CD4-positive, alpha-beta T cell treated with Interleukin-15 for 4 hours (primary cell): ENCODE measurements at regions not wholly inside any gene's neighbourhood (a gene's known extent, or its start where the extent isn't known, plus 50 kb on each side); places are given as distances from the start of the nearest gene placed in this dataset.
"Not testable (repeated sequence)": the region's sequence is repeated elsewhere in the genome, so short reads cannot be mapped to it uniquely, and the experiment has no call there.

Experiments used
- DNase-seq: peaks from one replicate; pipeline ENCODE4 v3.0.0-alpha.2; 2020; ENCODE audit warnings: low spot score

DNA sequence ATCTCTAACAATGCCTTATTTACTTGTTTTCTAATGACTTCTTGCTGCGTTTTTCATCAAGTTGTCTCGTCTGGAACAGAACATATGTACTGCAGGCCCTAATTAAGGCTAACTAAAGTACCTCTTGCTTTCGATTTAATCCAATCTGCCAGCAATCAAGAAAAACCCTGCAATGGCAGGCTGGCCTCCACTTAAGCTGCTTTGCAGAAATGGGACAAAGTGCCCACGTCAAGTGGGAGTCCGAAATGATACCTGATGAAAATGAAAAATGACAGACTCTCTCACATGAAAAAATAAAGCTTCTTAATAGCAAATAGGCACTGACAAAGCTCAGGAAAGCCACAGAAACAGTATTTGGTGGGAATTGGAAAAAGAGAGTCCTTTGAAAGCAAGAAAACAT is 1454.7 kb downstream of the FAM181B start:
- no peak for DNase-seq

DNA sequence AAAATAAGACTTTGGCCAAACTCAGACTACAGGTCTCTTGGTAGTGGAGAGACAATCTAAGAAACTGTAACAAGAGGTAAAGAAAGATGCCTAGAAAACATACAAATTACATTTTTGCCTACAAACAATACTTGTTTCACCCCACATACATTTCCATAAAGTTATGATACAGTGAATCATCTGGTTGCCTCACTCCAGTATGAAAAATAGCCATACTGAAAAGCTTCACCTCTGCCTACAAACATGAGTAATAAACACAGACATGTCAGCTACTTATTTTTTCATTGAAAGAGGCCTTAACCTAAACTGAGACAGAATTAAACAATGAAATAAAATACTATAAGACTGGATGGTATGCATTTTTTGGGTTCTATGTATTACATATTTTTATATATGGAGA is 1463.0 kb downstream of the FAM181B start:
- no peak for DNase-seq

- DNase-seq, result no peak
Observed at GRCh38 chr11:81267246-81267645, 1466.4 kb downstream of the FAM181B start.

DNA sequence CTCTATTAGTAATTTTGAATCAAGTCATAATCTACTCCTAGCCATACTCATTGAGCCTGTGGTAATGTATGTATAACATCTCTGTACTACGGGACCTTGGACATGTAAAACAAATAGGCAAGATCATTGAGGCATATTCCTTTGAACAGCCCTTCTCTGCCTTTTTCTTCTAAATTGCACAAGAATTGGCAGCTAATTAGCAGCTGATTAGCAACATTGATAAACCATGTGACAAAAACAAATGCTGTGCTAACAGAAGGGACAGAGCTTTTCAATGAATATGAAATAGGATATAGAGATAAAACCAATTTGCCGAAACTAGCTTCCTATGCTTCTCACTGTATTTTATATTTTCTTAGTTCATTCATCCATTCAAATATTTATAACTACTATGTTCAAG is 1474.2 kb downstream of the FAM181B start:
- DNase-seq, result no peak

DNA sequence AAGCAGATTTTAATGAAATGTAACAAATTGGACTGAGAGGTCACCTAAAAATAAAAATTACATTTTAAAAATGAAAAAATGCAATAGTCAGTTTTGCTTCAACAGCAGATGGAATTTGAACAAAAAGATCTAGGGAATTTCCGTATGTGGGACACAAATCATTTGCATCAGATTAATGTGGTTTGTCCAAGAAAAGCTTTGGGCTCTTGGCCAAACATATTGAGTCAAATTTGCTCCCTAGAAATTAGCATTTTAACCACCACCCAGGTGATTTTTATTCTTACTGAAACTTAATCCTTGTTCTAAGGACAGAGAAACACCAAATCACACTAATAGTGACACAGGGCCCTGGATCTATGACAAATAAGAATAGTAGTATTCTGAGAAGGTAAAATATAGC is 1477.8 kb downstream of the FAM181B start:
- DNase-seq, result no peak

- DNase-seq, result no peak
Observed at GRCh38 chr11:81253244-81253643, 1480.4 kb downstream of the FAM181B start.

DNA sequence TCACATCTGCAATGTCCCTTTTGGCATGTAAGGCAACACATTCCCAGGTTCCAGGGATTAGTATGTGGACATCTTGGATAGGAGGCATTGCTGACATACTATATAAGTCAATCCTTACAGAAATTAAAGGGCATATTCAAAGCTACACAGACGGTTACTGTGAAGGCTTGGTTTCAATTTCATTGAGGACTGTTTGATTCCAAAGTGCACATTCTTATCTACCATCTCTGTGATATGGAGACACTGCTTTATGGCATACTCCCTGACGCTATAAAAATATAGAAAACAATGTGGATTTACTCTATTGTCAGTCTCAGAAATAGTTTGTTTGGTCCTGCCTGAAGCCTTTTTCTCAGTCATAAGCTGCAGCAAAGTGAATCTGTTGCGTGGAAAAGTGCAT is 1486.7 kb downstream of the FAM181B start:
- no peak for DNase-seq

DNA sequence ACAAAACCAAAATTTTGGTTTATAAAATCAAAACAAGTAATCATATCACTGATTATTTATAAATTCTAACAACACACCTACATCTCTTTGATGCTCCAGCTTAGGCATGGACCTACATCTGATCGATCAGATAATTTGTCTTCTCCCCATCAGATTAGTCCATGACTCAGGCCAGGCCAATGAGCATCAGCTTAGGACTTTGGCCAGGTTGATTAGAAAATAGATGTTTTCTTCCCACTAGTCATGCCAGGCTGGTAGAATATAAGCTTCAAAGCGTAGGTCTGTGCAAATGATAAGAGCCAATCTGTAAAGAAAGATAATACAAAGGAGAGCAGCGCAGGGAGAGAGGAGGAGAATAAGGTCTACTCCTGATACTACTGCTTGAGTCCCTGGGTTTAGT is 1487.9 kb downstream of the FAM181B start:
- no peak for DNase-seq

- DNase-seq, result no peak
Observed at GRCh38 chr11:81241672-81242275, 1491.9 kb downstream of the FAM181B start.

- no peak for DNase-seq
Observed at GRCh38 chr11:81237139-81237538, 1496.5 kb downstream of the FAM181B start.

DNA sequence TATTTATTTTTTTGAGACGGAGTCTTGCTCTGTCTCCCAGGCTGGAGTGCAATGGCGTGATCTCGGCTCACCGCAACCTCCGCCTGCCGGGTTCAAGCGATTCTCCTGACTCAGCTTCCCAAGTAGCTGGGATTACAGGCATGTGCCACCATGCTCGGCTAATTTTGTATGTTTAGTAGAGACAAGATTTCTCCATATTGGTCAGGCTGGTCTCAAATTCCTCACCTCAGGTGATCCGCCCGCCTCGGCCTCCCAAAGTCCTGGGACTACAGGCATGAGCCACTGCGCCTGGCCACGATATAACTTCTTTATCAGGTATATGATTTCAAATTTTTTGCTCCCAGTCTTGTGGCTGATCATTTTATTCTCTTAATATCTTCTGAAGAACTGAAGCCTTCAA is 1506.3 kb downstream of the FAM181B start:
- not testable (repeated sequence) for DNase-seq

GRCh38 chr11:81224396-81224795 is 1509.3 kb downstream of the FAM181B start:
- no peak for DNase-seq

GRCh38 chr11:81222491-81222890 is 1511.2 kb downstream of the FAM181B start:
- DNase-seq, result no peak

- DNase-seq, result no peak
Observed at GRCh38 chr11:81220146-81220895, 1513.3 kb downstream of the FAM181B start.

DNA sequence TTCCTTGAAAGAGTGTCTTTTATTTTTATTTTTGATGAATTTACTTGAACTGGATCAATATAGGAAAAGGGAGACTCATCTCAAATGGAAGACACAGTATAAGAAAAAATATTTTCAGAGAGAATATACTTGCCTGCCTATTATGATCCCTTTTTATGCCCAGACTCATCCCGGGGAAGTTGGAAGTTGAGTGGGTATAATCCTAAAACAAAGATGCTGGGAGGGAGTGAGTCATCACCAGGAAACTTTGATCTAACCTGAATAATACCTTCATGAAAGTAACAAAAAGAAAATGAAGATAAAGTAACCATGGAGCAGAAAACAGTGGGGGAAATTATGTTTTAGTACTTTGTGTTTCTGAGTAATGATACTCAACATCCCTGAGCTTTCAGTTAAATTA is 1514.0 kb downstream of the FAM181B start:
- no peak for DNase-seq

DNA sequence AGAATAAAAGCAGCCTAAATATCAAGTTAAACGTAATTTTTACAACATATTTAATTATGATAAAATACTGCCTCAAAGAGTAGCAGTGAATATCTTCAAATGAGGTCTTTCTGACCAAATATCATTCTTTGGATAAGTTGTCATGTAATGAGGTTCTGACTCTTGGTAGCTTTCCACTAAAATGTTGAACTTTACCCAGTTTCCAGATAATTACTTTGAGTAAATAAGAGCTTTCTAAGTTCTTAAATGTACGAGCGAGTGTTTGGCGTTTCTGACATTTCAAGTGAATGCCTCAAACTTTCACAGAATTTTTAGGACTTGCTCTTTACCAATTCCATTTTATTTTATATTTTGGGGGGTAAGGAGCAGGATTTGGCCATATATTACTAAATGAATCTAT is 1515.2 kb downstream of the FAM181B start:
- no peak for DNase-seq

- no peak for DNase-seq
Observed at GRCh38 chr11:81211050-81211449, 1522.6 kb downstream of the FAM181B start.

GRCh38 chr11:81207421-81208054 is 1526.1 kb downstream of the FAM181B start:
- DNase-seq, result no peak

- DNase-seq, result no peak
Observed at GRCh38 chr11:81203876-81204275, 1529.8 kb downstream of the FAM181B start.

DNA sequence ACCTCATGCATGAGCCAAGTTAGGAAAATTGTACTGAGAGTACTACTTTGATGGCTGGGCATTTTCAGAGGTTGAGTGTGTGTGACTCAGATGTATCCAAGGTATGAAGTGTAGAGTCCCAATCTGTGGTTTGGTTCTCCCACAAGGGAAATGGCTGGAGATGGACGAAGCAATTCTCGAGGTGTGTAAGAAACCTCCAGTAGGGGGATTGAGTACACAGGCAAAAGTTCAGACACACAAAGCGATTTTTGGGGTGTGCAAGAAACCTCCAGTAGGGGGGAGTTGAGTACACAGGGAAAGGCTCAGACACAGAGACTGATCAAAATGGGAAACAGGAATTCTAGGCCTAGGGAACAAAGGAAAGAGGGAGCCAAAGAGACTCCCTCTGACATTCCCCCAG is 1536.3 kb downstream of the FAM181B start:
- no peak for DNase-seq

GRCh38 chr11:81192516-81192915 is 1541.1 kb downstream of the FAM181B start:
- DNase-seq, result no peak

GRCh38 chr11:81190546-81190945 is 1543.1 kb downstream of the FAM181B start:
- no peak for DNase-seq

- DNase-seq, result not testable (repeated sequence)
Observed at GRCh38 chr11:81187033-81187432, 1546.6 kb downstream of the FAM181B start.
